HG03432 (cell line): ENCODE measurements at regions not wholly inside any gene's neighbourhood (a gene's known extent, or its start where the extent isn't known, plus 50 kb on each side); places are given as distances from the start of the nearest gene placed in this dataset.

Source experiments
- ATAC-seq: cut with Tn5 transposase; IDR thresholded peaks from one replicate; pipeline ENCODE4 v1.9.1; 2021; ENCODE audit warnings: mild to moderate bottlenecking, moderate library complexity; ENCODE audit not compliant: unreplicated experiment

DNA sequence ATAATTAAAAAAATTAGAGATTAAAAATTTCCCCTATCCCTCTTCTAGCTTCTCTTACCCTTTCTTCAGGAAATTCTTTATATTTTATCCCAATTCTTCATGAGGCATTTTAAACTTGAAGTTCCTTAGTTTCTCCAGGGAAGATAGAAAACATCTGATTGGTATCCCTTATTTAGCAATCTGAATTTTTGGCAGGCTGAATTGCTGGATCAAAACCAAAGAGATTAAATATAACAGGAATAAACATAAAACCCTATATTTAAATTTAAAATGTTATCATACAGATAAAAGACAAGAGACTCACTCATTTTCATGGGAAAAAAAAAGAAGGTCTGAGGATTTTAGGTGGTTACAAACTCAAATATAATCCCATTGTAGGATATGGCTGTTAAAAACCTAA, 204.2 kb downstream of the CHRM3 start:
- ATAC-seq: no peak

DNA sequence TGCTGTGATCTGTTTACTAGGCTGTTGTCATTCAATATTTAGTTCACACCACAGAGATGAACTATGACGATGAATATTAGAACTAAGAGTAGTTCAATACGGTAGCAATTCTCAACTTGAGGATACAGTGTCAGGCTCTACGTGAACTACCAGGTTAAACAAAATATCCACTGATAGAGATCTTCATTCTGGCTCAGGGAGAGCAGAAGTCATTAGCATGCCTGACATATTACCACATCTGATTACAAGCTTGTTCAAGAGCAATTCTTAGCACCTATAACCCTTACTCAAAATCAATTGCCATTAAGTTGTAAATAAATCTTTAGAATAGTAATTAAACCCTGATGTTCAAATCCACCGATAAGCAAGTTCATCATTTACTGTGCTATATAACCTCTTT, 207.2 kb downstream of the CHRM3 start:
- ATAC-seq: no peak

DNA sequence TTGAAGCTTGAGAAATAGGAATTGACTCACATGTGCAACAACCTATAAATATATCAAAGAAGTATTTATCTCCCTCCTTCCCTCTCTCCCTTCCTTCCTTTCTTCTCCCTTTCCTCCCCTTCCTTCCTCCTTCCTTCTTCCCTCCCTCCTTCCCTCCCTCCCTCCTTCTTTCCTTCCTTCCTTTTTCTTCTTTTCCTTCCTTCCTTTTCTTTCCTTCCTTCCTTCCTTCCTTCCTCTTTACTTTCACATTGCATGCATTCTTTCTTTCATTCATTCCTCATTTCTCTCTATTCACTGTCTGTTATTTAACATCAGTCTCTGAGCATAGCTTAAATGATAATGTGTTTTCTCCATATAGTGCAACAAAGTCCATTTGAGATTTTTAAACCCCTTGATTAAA, 214.2 kb downstream of the CHRM3 start:
- no peak for ATAC-seq

DNA sequence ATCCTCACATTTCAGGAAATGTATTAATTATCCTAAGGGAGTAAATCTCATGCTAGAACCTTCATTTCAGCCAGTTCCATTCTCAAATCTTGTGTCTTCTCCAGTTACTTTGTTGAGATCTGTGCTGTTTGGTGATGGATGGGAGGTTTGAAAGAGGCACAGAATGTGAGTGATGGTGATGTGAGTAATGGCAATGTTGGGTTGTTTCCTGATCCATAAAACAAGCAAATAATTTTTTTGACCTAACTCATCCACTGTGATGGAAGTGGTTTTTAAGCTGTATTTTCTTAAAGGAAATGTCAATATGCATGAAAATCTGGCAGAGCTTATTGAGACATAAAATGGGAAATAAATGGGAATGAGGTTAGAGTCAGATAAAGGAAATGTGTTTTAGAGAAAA, 214.7 kb downstream of the CHRM3 start:
- ATAC-seq: no peak

DNA sequence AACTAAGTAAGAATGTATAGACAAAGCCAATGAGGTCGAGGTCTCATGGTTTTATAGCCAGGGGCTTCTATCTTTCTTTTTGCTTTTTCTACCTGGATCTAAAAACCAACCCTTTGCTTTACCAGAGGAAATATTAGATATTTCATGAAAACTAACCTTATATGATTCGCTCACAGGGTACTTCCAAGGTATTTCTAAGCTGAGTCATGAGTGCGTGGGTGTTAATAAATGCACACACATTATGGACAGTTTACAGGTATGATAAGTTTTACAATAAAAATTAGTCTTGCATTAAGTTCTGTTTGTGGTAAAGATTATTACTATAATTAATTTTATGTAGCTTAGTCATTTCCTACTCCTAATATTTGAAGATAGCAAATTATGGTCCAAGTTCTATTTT, 217.2 kb downstream of the CHRM3 start:
- no peak for ATAC-seq

DNA sequence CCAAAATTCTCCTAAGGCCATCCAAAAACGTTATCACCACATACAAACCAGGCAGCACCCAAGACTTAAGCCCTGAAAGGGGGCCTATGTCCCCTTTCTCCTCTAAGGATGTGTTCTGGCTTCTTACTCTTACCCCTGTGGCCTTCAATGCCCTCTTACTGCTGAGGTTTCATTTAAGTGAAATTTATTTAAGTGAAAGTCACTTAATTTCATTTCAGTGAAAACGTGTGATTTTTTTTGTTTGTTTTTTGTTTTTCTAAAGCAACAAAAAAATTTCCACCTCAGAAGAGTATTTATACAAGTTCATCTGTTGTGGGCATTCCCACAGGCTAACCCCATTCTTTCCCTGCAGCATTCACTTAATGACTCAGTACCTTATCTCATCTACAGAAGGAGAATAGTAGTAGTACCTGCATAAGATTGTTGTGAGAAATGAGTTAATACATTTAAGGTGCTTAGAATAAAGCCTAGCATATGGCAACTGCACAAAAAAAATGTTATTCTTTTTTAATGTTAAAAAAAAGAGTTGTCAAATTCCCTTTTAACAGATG, 220.6 kb downstream of the CHRM3 start:
- ATAC-seq: no peak

DNA sequence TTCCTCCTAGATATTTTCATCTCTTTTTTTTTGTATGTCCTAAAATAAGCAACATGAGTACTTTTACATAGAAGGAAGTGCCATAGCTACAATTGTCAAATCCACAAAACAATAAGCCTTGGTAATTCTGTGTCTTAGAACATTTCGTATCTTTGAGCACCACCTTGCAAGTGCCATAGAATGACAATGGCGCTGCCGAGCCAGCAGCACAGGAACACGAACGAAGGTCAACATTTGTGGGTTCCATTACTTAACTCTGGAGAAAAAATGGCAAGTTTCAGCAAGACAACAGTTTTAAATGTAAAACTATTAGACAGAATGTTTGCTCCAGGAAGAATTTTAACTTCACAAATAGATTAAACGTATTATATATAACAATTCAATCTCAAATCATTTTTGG, 222.1 kb downstream of the CHRM3 start:
- ATAC-seq: no peak

DNA sequence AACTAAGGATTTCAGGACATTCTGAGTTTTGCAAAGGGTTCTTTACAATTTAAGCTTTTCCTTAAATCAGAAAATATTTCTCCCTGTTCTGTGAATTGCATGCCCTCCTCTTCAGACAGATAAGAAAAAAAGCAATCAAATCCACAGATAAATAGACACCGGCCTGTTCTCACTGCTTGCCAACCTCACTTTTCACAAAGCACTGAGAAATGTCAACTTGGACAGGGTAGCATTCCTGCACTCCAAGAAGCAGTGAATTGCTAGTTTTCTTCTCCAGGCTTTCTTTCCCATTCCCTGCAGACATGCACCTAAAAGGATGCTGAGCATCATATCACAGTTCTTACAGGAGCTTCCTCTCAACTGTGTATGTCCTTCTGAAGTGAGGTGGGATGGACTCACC, 226.0 kb downstream of the CHRM3 start:
- ATAC-seq: no peak

DNA sequence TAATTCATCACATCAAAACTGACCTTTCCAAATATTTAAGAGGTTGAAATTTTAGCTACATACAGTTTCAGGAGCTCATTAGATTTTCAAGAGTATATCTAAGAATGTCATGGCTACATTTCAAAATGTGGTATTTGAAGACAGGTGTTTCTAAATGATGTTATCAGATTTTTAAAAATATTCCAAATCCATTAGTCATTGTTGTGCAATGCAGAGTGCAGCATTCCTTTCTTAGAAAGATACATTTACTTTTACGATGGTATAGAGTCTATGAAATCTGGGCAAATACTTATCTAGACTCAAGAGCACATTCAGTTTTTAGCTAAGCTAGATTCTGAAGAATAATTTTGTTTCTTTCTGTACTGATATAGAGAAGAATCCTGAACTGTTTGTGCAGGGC, 230.3 kb downstream of the CHRM3 start:
- ATAC-seq: no peak

DNA sequence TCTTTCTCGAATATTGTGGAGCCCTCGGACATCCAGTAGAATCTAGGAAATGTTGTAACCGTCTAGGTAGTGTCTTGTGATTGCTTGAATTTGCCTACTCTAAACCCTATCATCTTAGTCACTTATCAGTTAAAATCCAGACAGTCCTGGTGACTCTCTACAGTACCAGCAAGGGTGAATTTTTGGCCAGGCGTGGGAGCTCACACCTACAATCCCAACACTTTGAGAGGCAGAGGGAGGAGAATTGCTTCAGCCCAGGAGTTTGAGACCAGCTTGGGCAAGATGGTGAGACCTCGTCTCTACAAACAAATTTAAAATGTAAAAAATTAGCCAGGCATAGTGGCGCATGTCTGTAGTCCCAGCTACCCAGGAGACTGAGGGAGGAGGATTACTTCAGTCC, 230.9 kb downstream of the CHRM3 start:
- no peak for ATAC-seq

DNA sequence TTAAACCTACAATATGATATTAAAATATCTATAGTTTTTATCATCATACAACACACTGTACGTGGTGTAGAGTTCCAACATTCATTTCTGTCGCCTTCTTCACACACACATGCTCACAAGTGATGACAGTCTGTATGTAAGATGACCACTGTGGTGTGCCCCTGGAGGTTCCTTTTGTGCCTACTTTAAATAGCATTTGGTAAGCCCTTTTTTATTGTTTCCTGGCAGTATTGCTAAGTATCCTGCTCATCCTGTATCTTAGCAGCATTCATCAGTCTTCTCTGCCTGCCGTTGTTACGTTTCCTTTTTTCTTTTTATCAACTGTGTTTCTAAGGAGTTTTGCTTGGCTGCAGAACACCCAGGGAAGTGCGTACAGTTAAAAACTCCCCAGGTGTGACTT, 231.4 kb downstream of the CHRM3 start:
- ATAC-seq: no peak

DNA sequence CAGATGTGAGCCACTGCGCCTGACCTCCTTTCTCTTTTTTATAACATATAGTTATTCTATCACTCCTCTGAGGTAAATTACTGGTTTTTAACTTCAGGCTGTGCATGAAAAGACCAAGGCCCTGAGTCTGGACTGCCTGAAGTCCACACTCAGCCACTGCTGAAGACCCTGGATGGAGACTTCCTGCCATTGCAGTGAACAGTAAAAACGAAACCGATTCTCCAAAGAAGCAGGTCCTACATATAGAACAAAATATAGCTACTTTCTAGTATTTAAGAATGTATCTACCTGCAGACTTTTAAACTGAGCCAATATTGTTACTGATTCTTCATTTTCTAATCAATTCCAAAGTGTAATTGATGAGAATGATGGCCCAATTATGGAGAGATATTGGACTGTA, 232.8 kb downstream of the CHRM3 start:
- no peak for ATAC-seq

DNA sequence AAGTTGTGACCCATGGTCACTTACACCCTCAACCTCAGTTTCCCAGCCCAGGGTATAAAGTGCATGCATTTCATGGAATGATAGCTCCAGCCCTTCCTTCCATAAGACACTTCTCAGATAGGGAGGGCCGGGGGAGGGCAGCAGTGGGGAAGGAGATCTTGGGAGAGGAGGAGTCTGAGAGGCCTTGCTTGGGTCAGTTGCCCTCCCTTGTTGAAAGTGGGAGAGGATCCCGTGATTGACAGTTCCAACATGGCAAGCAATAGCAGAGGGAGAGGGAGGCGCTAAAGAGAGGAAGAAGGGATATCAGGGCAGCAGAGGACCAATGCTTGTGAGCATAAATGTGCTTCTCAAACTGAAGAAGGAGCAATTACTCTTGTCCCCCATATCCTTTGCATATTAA, 244.4 kb downstream of the CHRM3 start:
- ATAC-seq: no peak

DNA sequence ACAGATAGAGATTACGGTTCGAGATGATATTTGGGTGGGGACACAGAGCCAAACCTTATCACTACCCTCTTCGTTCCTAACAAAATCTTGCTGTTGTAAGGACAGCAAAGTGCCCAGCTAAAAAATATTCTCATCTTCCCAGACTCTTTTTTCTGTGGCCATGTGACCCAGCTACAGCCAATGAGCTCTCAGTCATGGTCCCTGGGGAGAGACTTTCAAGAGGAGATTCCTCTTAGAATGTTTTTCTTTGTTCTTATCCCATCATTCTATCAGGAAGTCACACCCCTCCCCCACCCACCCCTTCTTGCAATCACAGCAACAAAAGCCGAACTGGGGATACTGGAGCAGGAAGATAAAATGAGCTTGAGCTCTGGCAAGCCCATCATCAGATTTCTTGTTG, 247.1 kb downstream of the CHRM3 start:
- ATAC-seq: no peak

DNA sequence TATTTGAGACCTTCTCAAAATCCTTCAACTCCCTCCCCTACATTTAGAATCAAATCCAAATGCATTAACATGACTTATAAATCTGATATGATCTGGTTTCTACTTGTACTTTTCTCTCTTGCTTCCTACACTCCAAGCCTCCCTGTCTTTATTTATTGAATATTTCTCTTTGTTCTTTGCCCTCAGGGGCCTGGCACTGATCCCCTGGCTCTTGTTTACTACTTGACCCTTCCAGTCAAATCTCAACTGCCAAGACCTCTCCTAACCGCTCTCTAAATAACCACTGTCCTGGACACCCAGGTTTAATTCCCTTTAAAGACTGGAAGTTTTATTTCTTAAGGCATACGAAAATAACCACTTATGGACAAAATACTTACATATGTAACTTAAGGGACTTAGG, 248.9 kb downstream of the CHRM3 start:
- ATAC-seq: no peak

DNA sequence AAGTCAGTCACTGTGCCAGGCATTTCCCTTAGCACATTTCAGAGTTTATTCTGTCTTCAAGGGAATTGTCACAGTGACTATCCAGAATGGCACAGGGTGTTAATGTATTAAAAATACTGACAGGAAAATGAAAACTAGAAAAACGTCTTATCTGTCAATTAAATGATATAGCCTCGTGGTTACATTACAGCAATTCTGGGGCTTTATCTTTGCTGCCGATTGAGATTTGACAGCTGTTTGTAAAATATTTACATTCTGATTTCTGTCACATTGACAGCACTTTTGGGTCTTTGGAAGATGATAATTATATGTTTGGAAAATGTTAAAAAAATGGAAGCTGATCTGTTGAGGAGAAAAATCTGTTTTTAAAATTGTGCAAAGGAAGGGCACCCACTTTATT, 250.0 kb downstream of the CHRM3 start:
- no peak for ATAC-seq

DNA sequence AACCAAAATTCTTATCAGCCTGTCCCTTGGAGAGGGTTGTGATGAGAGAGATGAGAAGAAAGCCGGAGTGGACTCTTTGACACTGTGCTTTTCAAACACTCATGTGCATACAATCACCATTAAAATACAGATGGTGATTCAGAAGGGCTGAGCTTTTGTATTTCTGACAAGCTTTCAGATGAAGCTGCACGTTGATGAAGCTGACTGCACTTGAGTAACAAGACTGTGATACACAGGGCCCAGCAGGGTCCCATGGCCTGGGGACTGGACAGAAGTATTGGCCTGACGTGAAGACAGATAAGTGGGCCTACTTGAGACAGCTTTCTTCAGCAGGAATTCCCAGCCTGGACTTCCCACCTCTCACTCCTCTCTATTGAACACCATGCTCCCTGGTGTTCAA, 258.2 kb downstream of the CHRM3 start:
- ATAC-seq: no peak

DNA sequence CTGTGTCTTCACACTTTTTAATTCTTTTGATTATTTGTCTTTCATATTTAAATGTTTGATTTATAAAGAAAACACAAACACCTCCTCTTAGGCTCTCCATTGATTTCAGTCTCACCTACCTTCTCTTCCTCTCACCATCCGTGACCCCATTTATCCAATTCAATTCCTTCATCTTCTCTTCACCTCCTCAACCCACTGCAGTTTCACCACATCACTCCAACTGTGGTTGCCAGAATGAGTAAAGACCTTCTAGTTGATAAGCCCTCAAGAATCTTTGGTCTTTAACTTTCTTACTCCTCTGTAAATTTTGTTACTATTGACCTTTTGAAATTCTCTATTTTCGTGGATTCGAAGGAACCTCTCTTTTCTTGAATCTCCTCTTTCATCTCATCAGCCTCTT, 260.7 kb downstream of the CHRM3 start:
- ATAC-seq: no peak

DNA sequence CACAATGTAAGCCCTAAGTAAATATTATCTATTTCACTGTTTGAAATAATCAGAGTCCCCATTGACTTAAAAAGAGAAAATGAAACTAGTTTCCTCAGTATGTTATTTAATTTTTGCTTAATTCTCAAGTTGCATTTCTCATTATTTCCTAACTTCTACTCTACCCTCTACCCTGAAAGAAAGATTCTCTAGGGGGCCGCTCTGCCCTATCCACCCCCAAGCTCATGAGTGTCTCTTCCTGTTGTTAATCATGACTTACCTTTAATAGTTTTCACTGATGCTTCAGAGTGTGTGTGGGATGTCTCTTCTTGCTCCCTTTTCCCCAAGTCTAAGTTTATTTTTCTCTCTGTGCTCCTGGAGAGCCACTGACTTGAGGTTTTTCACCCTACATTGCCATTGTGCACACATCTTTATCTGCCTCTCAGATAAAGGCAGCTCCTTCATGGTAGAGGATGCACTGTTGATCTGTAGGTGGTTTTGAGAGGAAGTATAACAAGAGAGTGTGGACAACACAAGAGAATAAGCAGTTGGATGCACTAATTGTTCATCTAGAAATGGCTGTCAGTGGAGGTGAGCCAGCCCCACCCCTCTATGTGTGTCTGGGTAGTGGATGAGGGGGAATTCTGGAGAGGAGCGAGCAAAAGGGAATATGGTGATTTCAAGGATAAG, 261.7 kb downstream of the CHRM3 start:
- ATAC-seq: no peak

DNA sequence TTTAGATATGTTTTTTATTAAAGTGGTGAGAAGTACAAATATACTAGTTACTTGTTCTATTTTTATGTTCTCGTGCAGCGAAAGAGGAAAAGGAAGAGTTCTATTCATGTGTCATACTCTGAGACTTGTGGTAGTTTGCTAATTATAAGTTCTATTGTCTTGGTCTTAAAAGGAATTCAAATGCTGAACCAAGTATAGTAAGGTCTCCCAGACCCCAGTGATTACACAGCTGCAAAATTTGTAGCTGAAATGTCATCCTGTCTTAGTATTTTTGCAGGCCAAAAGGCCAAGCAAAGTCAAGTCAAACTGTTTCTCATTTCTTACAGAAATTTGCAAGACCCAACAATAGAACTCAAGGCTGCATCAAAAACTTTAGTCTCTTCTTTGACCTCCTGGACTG, 268.7 kb downstream of the CHRM3 start:
- no peak for ATAC-seq

DNA sequence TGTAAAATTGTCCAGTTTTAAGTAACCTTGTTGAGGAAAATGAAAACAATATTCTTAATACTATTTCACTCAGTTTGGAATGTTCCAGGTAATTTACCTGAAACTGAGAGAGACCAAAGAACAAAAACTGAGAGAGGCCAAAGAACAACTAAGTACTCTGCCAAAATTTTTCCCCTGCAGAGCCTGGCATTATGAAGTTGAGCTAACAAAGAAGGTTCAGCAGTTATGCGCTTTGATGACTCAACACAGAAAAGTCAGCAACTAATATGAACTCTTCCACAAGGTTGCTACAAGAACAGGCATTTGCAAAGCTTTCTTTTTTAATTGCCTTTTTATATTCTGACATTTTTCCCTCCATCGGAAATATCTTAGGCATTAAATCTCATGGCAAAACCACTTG, 270.9 kb downstream of the CHRM3 start:
- ATAC-seq: no peak

DNA sequence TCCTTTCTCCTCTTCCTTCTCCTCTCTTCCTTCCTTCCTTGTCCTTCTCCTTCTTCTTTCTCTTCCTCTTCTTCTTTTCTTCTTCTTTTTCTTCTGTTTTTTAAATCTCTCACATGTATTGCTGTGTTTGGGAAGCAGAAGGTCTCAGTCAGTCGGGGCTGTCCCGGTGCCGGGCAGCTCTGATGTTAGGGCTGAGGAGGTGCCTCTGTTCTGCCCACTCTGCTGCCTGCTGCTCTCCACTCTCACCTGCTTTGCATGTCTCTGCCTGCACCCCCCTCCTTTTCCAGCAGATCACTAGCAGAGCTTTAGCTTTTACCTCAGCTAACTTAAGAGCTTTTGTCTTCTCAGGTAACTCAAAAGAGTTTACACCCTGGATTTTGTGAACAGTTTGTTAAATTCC, 276.6 kb downstream of the CHRM3 start:
- ATAC-seq: no peak

DNA sequence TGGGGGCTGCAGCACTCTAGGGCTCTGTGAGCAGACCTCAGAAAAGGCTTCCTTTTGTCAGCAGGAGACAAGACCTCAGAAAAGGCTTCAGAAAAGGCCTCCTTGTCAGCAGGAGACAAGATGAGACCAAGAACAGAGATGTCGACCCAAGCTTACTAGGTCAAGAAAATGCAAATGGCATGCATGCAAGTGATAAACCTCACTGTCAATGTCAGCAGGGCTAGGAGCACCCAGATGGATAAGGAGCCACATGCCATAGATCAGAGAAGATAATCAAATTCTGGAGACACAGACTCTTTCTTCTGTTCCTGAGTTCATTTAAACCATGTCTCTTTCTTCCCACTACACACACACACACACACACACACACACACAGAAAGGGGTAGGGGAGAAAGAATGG, 285.9 kb downstream of the CHRM3 start:
- no peak for ATAC-seq
